ENCODE measurements at regions not wholly inside any gene's neighbourhood (a gene's known extent, or its start where the extent isn't known, plus 50 kb on each side); places are given as distances from the start of the nearest gene placed in this dataset.

GRCh38 chr7:82599895-82600294 lies 156.3 kb upstream of the CACNA2D1 start:
- TF ChIP-seq CTCF (IDR thresholded peaks at IDR 0.05; ENCODE audit: low read depth, low read length, missing input control) (no peak), JUND (IDR thresholded peaks at IDR 0.05) (no peak), EGR1 (IDR thresholded peaks at IDR 0.05; ENCODE audit: low read depth in 2 of 2) (no peak), GABPA (IDR thresholded peaks at IDR 0.05 in 1 of 2, conservative IDR thresholded peaks at IDR 0.05 in 1 of 2) (no peak), ATF3 (IDR thresholded peaks at IDR 0.05) (no peak), SP1 (IDR thresholded peaks at IDR 0.05) (no peak)
- TF ChIP-seq, protein P1, sequence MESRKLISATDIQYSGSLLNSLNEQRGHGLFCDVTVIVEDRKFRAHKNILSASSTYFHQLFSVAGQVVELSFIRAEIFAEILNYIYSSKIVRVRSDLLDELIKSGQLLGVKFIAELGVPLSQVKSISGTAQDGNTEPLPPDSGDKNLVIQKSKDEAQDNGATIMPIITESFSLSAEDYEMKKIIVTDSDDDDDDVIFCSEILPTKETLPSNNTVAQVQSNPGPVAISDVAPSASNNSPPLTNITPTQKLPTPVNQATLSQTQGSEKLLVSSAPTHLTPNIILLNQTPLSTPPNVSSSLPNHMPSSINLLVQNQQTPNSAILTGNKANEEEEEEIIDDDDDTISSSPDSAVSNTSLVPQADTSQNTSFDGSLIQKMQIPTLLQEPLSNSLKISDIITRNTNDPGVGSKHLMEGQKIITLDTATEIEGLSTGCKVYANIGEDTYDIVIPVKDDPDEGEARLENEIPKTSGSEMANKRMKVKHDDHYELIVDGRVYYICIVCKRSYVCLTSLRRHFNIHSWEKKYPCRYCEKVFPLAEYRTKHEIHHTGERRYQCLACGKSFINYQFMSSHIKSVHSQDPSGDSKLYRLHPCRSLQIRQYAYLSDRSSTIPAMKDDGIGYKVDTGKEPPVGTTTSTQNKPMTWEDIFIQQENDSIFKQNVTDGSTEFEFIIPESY (IDR thresholded peaks at IDR 0.05) = no peak
- TF ChIP-seq, protein P2, sequence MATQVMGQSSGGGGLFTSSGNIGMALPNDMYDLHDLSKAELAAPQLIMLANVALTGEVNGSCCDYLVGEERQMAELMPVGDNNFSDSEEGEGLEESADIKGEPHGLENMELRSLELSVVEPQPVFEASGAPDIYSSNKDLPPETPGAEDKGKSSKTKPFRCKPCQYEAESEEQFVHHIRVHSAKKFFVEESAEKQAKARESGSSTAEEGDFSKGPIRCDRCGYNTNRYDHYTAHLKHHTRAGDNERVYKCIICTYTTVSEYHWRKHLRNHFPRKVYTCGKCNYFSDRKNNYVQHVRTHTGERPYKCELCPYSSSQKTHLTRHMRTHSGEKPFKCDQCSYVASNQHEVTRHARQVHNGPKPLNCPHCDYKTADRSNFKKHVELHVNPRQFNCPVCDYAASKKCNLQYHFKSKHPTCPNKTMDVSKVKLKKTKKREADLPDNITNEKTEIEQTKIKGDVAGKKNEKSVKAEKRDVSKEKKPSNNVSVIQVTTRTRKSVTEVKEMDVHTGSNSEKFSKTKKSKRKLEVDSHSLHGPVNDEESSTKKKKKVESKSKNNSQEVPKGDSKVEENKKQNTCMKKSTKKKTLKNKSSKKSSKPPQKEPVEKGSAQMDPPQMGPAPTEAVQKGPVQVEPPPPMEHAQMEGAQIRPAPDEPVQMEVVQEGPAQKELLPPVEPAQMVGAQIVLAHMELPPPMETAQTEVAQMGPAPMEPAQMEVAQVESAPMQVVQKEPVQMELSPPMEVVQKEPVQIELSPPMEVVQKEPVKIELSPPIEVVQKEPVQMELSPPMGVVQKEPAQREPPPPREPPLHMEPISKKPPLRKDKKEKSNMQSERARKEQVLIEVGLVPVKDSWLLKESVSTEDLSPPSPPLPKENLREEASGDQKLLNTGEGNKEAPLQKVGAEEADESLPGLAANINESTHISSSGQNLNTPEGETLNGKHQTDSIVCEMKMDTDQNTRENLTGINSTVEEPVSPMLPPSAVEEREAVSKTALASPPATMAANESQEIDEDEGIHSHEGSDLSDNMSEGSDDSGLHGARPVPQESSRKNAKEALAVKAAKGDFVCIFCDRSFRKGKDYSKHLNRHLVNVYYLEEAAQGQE (IDR thresholded peaks at IDR 0.05) = no peak
